CD4-positive, CD25-positive, alpha-beta regulatory T cell (primary cell): ENCODE measurements at regions not wholly inside any gene's neighbourhood (a gene's known extent, or its start where the extent isn't known, plus 50 kb on each side); places are given as distances from the start of the nearest gene placed in this dataset.

ENCODE experiments used
- ATAC-seq, 2 donors: fragments of 150-1000 bp; cut with Tn5 transposase; one replicate each; pipeline ENCODE4 v1.10.0; 2021; ENCODE audit warnings: low read depth in 2 of 2, moderate number of reproducible peaks in 2 of 2, moderate library complexity in 1 of 2
- DNase-seq, 3 donors: peaks; one replicate each; pipeline versions ENCODE4 v3.0.0 to v3.0.0-alpha.2; 2012 to 2022; ENCODE audit warnings: mixed read lengths in 1 of 3
- H3K27ac ChIP-seq: one replicate; pipeline ENCODE4 v1.7.0; 2013; ENCODE audit warnings: mild to moderate bottlenecking, low read length; ENCODE audit not compliant: insufficient read depth, poor library complexity, severe bottlenecking
- H3K27me3 ChIP-seq: one replicate; pipeline ENCODE4 v1.7.0; 2013; ENCODE audit warnings: low read length; ENCODE audit not compliant: control insufficient read depth, insufficient read depth
- H3K36me3 ChIP-seq: one replicate; pipeline ENCODE4 v1.7.0; 2013; ENCODE audit warnings: mild to moderate bottlenecking, low read length, moderate library complexity; ENCODE audit not compliant: control insufficient read depth, insufficient read depth
- H3K4me1 ChIP-seq: 2 replicates; pipeline ENCODE4 v1.7.0; 2013; ENCODE audit warnings: mild to moderate bottlenecking, low read length; ENCODE audit not compliant: insufficient read depth, control insufficient read depth, poor library complexity, severe bottlenecking
- H3K4me3 ChIP-seq: one replicate; pipeline ENCODE4 v1.7.0; 2013; ENCODE audit warnings: low read depth, mild to moderate bottlenecking, low read length, moderate library complexity
- H3K9me3 ChIP-seq, 2 experiments: 1 replicate in 1 of 2; 2 replicates in 1 of 2; pipeline ENCODE4 v1.7.0; 2013; ENCODE audit warnings: low read length in 2 of 2, mild to moderate bottlenecking in 1 of 2, moderate library complexity in 1 of 2; ENCODE audit not compliant: control insufficient read depth in 2 of 2
- H3K27ac Mint-ChIP-seq, 3 donors: one replicate each; pipeline ENCODE4 v1.8.0; 2020 to 2022; ENCODE audit warnings: mild to moderate bottlenecking in 3 of 3, mixed read lengths in 3 of 3, moderate library complexity in 2 of 3
- H3K27me3 Mint-ChIP-seq: one replicate; pipeline ENCODE4 v1.8.0; 2022; ENCODE audit warnings: mild to moderate bottlenecking, mixed read lengths
- H3K36me3 Mint-ChIP-seq: one replicate; pipeline ENCODE4 v1.8.0; 2020; ENCODE audit warnings: mixed read lengths
- H3K4me1 Mint-ChIP-seq, 4 donors: one replicate each; pipeline ENCODE4 v1.8.0; 2020 to 2022; ENCODE audit warnings: mixed read lengths in 4 of 4, mild to moderate bottlenecking in 1 of 4
- H3K4me3 Mint-ChIP-seq, 4 donors: one replicate each; pipeline ENCODE4 v1.8.0; 2020 to 2022; ENCODE audit warnings: mild to moderate bottlenecking in 4 of 4, mixed read lengths in 4 of 4, moderate library complexity in 3 of 4
- H3K9me3 Mint-ChIP-seq, 7 donors: one replicate each; pipeline ENCODE4 v1.8.0; 2020 to 2022; ENCODE audit warnings: mixed read lengths in 7 of 7, mild to moderate bottlenecking in 3 of 7, moderate library complexity in 2 of 7

GRCh38 chr1:147084273-147085096 is 87.8 kb downstream of the PRKAB2 start:
- Mint-ChIP-seq H3K9me3 (peaks cover 0 to 26% (median 6%) of the 10 kb centered on the region in 7 donors), H3K27ac (peak overlapping the region; percentile 91 to 95 (median 95)), H3K36me3 (no peaks in the 10 kb centered on the region), H3K4me3 (peak overlapping the region; percentile 91 to 96 (median 94)), H3K4me1 (peaks cover 14 to 34% (median 32%) of the 10 kb centered on the region in 4 donors), H3K27me3 (peaks cover 79% of the 10 kb centered on the region)
- Histone ChIP-seq H3K36me3 (no peaks in the 10 kb centered on the region), H3K4me1 (peaks cover 31% of the 10 kb centered on the region), H3K4me3 (peak overlapping the region; percentile 81), H3K9me3 (peaks cover 0 to 7% of the 10 kb centered on the region in 2 experiments), H3K27me3 (peaks cover 55% of the 10 kb centered on the region), H3K27ac (no peak overlapping the region)
- ATAC-seq, result peak; percentile 59
- DNase-seq, result peak; percentile 60 to 70 (median 66)

GRCh38 chr1:147083919-147084272 is 88.4 kb downstream of the PRKAB2 start:
- H3K36me3 ChIP-seq, result no peaks in the 10 kb centered on the region
- Mint-ChIP-seq H3K9me3 (peaks cover 0 to 26% (median 4%) of the 10 kb centered on the region in 7 donors), H3K27ac (peak overlapping the region in 1 of 3 donors; percentile 95), H3K4me3 (peak overlapping the region; percentile 91 to 96 (median 94)), H3K4me1 (peaks cover 14 to 38% (median 33%) of the 10 kb centered on the region in 4 donors), H3K27me3 (peaks cover 80% of the 10 kb centered on the region), H3K36me3 (no peaks in the 10 kb centered on the region)
- H3K4me1 ChIP-seq, result peaks cover 31% of the 10 kb centered on the region
- H3K9me3 ChIP-seq, result peaks cover 0 to 7% of the 10 kb centered on the region in 2 experiments
- H3K27ac ChIP-seq, result no peak overlapping the region
- DNase-seq (no peak), ATAC-seq (no peak)
- H3K4me3 ChIP-seq, result peak overlapping the region; percentile 81
- peaks cover 50% of the 10 kb centered on the region for H3K27me3 ChIP-seq

GRCh38 chr1:147080671-147081394 is 91.4 kb downstream of the PRKAB2 start:
- Mint-ChIP-seq H3K27me3 (peaks cover 89% of the 10 kb centered on the region), H3K9me3 (peaks cover 0 to 12% (median 2%) of the 10 kb centered on the region in 7 donors), H3K4me3 (peak overlapping the region in 3 of 4 donors; percentile 53 to 70 (median 63)), H3K4me1 (peaks cover 19 to 49% (median 33%) of the 10 kb centered on the region in 4 donors), H3K36me3 (no peaks in the 10 kb centered on the region), H3K27ac (no peak overlapping the region)
- H3K27ac ChIP-seq, result no peak overlapping the region
- no peak overlapping the region for H3K4me3 ChIP-seq
- no peaks in the 10 kb centered on the region for H3K36me3 ChIP-seq
- H3K4me1 ChIP-seq, result peaks cover 31% of the 10 kb centered on the region
- no peak for DNase-seq
- H3K27me3 ChIP-seq, result peaks cover 49% of the 10 kb centered on the region
- peaks cover 0 to 7% of the 10 kb centered on the region in 2 experiments for H3K9me3 ChIP-seq
- no peak for ATAC-seq

- no peak for ATAC-seq
- Histone ChIP-seq H3K4me1 (peaks cover 29% of the 10 kb centered on the region), H3K9me3 (peaks cover 0 to 5% of the 10 kb centered on the region in 2 experiments), H3K27me3 (peaks cover 43% of the 10 kb centered on the region), H3K36me3 (no peaks in the 10 kb centered on the region), H3K4me3 (no peak overlapping the region), H3K27ac (no peak overlapping the region)
- Mint-ChIP-seq H3K4me3 (peak overlapping the region; percentile 44 to 63 (median 53)), H3K36me3 (no peaks in the 10 kb centered on the region), H3K4me1 (peaks cover 19 to 49% (median 33%) of the 10 kb centered on the region in 4 donors), H3K27ac (no peak overlapping the region), H3K27me3 (peaks cover 89% of the 10 kb centered on the region), H3K9me3 (peaks cover 0 to 14% (median 2%) of the 10 kb centered on the region in 7 donors)
- DNase-seq, result no peak
Observed at GRCh38 chr1:147080006-147080661, 92.1 kb downstream of the PRKAB2 start.

- no peak overlapping the region for H3K4me3 ChIP-seq
Observed at GRCh38 chr1:147079400-147080005, 92.8 kb downstream of the PRKAB2 start.

GRCh38 chr1:147078606-147079399 is 93.5 kb downstream of the PRKAB2 start:
- peaks cover 12 to 36% (median 21%) of the 10 kb centered on the region in 4 donors for H3K4me1 Mint-ChIP-seq
- DNase-seq (no peak), ATAC-seq (no peak)
- H3K36me3 ChIP-seq, result no peaks in the 10 kb centered on the region
- H3K9me3 Mint-ChIP-seq, result peaks cover 0 to 17% (median 2%) of the 10 kb centered on the region in 7 donors
- H3K4me1 ChIP-seq, result peaks cover 16% of the 10 kb centered on the region
- H3K27me3 ChIP-seq, result peaks cover 53% of the 10 kb centered on the region
- peak overlapping the region in 1 of 3 donors; percentile 60 for H3K27ac Mint-ChIP-seq
- H3K4me3 ChIP-seq, result no peak overlapping the region
- H3K4me3 Mint-ChIP-seq, result peak overlapping the region in 2 of 4 donors; percentile 76
- no peaks in the 10 kb centered on the region for H3K36me3 Mint-ChIP-seq
- H3K9me3 ChIP-seq, result peaks cover 0 to 5% of the 10 kb centered on the region in 2 experiments
- no peak overlapping the region for H3K27ac ChIP-seq
- peaks cover 89% of the 10 kb centered on the region for H3K27me3 Mint-ChIP-seq

More at GRCh38 chr1:147079400-147080005, 92.8 kb downstream of the PRKAB2 start:
- peaks cover 89% of the 10 kb centered on the region for H3K27me3 Mint-ChIP-seq
- ATAC-seq, result no peak
- H3K4me3 Mint-ChIP-seq, result peak overlapping the region; percentile 48 to 76 (median 60)
- peaks cover 0 to 5% of the 10 kb centered on the region in 2 experiments for H3K9me3 ChIP-seq
- H3K9me3 Mint-ChIP-seq, result peaks cover 0 to 15% (median 2%) of the 10 kb centered on the region in 7 donors
- H3K4me1 Mint-ChIP-seq, result peaks cover 14 to 43% (median 28%) of the 10 kb centered on the region in 4 donors
- no peak overlapping the region for H3K27ac ChIP-seq
- no peaks in the 10 kb centered on the region for H3K36me3 ChIP-seq
- DNase-seq, result no peak
- no peak overlapping the region for H3K27ac Mint-ChIP-seq
- no peaks in the 10 kb centered on the region for H3K36me3 Mint-ChIP-seq
- peaks cover 49% of the 10 kb centered on the region for H3K27me3 ChIP-seq
- peaks cover 23% of the 10 kb centered on the region for H3K4me1 ChIP-seq
